DMS153 (cell line): ENCODE measurements at regions not wholly inside any gene's neighbourhood (a gene's known extent, or its start where the extent isn't known, plus 50 kb on each side); places are given as distances from the start of the nearest gene placed in this dataset.

Experiments
- DNase-seq: peaks from one replicate; lab custom pipeline; 2025; lab: John Stamatoyannopoulos, UW

DNA sequence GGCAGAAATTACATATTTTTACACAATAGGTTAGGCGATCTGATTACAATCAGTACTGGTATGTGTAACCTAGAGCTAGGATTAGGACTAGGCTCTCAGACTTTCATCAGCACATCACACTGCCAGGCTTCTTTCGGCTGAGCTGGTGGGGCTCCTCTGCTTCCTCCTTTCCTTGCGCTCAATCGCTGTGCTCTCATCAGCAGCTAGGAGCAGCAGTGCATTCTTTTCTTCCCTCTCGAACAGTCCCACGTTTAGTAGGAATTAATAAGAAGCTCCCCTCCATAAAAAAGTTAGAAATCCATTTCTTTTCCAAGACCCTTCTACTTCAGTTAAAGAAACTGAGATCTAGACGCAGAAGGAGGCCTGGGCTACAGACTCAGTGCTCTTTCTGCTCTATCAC, 350.4 kb downstream of the SPRY1 start:
- no peak for DNase-seq

DNA sequence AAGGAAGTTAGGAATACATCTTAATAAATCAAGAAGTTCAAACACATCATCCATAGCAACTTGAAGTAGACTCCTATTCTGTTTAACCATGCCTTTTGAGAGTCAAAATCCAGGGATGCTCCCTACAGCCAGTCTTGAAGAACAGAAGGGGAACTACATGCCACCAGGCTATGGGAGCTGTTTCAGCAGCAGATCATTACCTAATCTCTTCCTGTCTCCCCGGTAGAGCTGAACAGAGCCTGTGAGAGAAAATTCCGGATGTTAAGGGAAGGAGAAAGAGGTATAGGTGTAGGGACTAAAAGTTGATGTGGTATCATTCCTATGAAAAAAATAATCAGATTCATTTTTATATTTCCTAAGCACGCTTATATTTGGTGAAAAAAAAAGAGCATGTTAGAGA, 352.2 kb downstream of the SPRY1 start:
- no peak for DNase-seq

DNA sequence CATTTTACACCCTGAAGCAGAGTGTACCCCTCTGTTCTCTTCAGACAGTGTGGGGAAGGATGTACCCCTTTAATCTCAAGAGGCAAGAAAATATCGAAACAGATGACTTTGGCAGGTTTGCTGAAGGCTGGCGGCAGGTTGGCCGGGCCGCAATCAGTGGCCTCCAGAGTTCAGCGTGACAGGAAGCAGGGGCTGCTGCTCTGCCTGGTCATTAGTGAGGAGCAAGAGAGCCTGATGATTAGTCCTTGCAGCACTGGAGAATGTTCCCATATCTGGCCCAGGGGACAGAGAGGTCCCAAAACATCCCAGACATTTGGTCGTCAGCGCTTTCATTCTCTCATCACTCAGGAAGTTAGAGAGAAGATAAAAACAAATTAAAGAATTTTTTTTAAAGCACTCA, 352.8 kb downstream of the SPRY1 start:
- no peak for DNase-seq

DNA sequence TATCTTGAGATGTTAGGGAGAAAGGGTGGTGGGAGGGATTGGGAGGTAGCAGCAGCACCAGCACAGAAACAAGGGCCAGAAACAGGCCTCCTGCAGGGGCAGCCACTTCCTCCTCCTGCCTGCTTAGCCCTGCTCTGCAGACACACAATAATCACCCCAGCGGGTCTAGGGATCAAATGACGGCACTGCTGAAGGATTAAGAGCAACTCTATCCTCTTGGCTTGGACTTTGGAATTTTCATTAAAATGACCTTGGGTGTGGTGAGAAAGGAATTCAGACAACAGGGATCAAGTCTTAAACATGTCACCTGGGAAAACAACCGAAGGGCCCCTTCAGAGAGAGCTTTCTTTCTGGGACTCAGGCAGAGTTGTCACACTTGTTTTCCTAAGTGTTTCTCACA, 353.4 kb downstream of the SPRY1 start:
- no peak for DNase-seq

DNA sequence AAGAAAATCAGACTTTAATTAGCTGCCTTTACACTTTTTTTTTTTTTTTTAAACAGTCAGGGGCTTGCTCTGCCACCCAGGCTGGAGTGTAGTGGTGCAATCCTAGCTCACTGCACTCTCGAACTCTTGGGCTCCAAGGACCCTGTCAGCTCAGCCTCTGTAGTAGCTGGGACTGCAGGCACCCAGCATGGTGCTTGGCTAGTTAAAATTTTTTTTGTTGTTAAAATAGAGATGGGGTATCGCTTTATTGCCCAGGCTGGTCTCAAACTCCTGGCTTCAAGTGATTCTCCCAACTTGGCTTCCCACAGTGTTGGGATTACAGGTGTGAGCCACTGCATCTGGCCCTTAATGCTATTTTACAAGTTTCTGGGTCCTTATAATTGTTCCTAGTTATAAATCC, 359.1 kb downstream of the SPRY1 start:
- no peak for DNase-seq

DNA sequence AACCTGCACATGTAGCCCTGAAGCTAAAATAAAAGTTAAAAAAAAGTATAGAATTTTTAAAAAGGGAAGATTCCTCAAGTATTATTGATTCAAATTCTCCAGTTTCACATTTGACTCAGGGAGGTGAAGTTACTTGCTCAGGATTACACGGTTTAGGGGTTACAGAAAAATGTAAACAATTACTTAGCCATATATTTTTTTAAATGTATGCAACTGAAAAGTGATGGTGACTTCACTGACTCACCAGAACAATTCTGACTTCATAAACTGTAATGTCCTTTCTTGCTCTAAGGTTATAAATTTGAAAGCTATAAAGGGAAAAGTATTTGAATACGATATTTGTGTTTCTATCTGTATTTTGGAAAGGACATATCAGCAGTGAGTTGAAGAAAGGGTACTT, 371.2 kb downstream of the SPRY1 start:
- DNase-seq = no peak

DNA sequence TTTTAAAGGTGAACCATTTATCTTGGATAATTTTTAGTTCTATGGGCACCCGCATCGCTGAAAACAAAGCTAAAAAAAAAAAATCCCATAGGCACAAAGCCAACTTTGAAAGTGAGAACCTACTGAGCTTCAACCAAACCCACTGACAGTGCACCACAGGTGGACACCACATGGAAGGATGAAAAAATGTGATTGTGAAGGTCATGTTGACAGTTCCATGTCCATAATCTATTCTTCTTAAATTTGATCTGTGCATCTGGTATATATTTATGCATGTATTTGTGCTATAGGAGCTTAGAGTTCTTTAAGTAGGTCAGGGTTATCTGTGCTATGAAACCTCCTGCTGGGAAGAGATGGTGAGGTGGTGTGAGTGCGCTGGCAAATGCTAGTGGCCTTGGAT, 374.3 kb downstream of the SPRY1 start:
- no peak for DNase-seq

DNA sequence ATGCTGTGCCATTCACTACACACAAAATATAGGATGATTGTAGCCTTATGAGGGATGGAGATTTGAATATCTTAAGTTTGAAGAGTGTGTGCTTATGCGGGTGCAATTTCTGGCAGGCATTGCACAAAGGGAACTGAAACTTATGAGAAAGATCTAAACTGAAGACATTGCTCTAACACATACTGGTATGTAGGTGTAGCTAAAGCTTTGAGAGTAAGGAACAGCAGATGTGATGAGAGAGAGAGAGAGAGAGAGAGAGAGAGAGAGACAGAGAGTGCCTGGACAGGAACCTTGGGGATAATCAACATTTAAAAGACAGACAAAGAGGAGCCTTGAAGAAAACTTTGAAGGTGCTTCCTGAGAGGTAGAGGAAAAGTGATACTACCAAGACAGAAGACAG, 379.7 kb downstream of the SPRY1 start:
- DNase-seq = no peak

DNA sequence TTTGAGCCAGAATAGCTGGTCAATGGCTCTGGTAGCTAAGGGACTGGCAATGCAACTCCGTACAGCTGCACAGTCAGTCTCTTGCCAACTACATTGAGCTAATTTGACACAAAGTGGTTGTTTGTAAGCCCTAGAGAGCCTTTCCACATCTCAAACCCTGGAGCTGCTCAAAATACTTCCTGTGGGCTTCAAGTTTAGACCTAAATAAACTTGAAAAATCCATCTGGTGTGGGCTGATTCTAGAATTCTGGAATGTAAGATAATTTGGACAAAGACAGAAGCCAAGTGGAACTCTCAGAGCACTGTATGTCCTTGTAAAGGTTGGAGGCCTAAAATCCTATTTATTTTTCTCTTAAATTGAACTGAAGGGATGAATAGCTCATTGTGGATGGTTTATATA, 380.8 kb downstream of the SPRY1 start:
- no peak for DNase-seq

DNA sequence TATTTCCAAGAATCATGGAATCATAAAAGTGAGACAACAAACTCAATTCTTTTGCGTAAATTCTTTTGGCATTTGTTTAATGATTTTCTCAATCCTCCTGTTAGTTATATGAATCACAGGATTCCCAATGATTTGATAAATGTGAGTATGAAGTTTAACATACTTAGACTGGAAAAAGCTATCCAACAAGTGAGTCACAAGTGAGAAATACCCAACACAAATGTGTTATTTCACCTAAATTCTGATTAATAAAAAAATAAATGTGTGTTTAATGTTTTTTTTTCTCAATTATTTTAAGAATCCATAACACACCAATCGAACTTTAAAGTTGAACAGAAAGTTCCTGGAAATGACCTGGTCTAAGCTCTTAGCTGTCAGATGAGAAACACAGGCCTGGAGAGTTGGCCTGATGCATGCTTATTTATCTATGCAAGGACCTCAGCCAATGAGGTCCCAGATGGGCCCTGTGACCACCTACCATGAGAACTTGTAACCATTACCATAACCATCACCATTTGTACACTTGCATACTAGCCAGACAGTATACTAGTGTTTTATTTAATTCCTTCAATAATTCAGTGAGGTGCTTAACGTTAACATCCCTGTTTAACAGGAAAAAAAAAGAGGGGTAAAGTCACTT, 386.7 kb downstream of the SPRY1 start:
- no peak for DNase-seq

DNA sequence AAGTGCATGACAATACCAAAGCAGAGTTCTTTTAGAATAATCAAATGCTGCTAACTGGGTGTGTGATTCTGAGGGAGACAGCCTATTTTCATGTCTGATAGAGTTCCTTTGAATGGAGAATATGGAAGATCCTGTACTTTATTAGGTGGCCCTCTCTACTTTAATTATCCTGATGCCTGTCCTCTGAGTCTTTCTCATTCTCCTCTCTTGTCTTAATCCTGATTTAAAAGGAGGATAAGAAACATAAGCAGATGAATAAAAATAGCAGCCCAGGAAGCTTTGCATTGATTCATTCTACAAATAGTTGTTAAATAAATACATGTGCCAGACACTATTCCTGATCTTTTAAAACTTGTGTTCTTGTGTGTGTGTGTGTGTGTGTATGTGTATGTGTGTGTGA, 387.3 kb downstream of the SPRY1 start:
- DNase-seq = no peak

DNA sequence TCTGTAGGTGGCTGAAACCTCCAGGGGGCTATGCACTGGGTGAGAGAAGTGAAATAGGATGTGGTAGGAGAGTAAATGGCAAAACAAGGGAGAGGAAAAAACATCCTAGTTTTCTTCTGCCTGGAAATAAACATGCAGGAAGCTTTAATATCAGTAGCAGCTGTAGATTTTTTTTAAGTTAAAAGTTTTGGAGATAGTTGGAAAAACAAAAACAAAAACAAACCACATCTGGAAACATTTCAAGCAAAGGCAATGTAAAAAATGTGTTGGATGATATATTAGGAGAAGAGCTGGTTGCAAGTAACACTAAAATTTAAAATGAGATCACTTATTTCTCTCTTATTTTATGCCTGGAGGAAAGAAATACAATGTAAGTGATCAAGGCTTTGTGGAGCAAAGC, 388.0 kb downstream of the SPRY1 start:
- no peak for DNase-seq

DNA sequence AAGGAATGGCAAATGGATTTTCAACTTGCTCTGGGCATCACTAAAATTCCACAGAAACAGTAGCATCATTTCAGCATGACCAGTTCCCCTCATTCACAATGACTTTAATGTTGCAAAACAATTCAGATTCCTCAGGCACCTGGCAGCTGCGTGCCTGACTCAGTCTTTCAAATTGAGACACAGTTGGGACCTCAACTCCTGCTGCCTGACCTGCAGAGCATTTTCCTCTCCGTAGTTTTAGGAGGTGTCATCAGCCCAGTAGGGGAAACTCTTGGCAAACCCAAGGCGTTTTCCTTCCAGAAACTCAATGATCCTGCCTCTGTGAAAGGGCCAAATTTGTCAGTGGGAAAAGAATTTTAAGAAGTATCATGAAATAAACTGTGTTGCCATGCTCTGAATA, 388.9 kb downstream of the SPRY1 start:
- DNase-seq = no peak

DNA sequence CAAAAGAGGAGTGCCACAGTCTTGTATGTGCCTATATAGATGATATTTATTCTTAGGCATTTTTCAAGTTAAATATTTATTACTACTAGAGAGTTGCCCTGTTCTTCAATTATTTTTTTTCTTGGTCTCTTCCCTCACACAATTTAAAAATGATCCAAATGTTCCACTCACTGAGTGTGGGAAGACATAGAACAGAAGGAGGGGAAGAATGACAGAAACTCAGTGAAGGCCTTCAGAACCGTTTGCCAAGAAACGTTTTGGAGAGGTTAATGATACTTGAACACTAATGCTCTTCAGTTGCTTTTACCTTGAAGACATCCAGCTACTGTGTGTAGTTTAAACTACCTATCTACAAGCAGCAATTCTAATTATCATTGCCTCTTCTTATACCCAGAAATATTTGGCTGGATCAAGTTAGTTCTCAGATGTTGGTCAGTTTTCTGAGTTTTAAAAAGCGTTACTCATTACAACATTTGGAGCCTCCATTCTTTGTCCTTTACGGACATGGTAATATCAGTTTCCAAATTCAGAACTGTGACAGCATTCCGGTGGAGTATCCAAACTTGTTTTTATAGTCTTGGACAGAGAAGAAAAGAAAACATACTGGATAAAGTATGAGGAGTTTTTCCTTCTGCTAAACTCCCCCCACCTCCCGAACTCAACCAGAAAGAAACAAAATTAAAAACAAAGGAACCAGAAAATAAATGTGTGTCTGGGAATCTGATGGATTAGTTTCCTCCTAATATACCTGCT, 389.7 kb downstream of the SPRY1 start:
- DNase-seq = no peak

DNA sequence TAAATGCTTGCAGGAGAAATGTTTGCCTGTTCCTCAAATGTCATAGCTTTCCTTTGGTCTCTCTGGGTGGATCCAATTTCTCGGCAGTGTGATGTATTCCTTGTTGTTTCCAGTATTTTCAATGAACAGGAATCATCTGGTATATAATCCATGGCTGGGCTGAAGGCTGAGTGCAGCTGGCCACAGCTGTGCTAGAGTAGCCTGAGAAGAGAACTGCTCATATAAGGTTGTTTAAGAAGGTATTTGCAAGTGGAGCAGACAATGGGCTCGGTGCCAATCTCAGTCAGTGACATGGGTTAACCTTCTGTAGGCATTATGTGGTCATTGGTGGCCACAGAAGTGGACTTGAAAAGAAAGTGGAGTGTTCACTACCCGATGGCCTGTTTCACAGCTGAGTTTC, 390.3 kb downstream of the SPRY1 start:
- DNase-seq = no peak

DNA sequence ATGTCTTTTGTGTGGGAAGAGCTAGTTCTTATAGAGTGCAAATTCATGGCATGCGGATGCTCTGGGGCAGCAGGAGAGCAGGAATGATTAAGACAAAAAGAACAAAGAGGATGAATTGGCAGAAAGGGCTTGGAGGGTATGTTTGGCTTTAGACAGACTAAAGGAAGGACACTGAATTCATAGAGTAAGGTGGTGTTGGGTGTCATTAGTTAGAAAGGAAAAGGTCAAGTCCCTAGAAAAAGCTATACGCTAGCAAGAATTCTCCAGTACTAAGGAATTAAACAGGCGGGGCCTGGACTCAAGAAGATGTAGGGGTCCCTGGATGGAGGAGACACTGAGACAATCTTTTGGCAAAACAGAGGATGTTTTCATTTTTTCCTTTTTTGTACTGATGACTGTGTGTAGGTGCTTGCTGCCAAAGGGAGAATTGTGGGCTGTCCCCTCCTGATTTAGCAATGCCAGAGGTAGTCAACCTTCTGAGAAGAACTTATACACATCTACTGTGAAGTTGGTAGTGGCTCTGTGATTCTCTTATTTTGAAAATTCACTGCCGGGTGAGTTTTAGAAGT, 391.0 kb downstream of the SPRY1 start:
- DNase-seq = no peak

DNA sequence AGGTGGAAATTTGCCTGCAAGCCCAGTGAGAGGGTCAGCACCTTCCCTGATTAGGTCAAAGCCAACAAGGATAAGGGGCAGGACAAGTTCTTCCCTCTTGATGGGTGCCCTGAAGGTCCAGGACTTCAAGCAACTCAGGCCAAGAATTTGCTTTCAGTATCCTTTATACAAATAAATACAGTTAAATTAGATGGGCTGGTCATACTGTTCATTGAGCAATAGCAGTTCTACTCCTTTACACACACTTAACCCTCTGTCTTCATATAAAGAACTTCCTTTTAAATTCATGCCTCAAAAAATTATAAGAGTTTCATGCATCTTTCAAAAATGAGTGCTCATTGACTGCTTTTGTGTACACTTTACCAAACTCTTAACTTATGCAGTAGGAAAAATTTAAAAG, 392.0 kb downstream of the SPRY1 start:
- no peak for DNase-seq

DNA sequence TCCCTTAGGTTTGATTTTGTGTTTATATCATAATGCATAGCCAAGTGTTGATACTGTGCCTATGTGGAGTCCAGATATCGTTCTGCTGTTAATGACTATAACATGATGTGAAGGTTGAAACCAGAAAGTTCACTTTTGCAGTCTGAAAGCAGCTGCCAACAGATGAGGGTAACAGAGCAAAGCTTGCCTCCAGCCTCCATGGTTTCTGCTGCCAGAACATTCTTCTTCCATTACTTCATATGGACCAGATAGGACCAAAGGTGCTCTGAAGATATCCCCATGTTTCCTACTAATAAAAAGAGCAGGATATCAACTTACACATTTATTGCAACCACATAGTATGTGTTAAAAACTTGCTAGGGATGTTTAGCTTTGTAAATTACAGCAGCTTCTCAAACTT, 394.1 kb downstream of the SPRY1 start:
- no peak for DNase-seq

DNA sequence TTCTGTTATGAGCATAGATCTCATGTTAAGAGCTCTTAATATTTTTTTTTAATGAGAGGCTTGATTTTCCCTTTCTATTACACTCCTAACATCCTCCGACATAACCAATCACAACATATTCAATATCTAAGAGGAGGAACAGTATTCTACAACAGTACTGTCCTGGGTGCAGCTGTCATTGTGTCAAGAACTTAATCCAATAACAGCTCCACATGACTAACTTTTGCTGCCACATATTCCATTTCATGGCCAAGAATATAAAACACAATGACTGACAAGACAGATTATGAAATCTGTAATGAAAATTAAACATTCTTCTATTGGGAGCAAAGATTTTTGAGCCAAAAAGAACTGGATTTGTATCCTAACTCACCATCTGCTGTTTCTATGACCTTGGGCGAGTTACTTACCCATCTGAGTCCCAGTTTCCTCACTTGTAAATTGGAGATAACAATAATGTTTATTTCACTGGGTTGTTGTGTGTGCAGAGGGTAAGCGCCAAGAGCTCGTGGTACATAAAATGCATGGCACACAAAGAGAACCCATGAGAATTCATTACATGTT, 405.6 kb downstream of the SPRY1 start:
- DNase-seq = no peak

DNA sequence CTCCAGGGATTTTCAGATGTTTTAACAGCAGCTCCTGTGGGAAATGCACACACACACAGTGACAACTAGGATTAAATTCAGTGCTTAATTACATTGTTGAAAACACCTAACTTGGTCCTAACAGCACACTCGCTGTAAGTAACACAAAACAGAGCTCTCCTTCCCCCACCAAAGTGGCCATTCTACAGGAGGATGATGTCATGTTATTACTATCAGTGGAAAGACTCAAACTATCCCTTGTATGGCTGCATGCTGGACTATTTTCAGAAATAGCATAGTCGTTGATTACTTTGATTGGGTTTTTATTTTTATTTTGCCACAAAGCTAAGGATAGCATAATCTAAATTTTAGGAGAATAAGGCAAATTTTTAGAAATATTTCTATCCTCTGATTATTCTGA, 406.3 kb downstream of the SPRY1 start:
- DNase-seq = no peak

DNA sequence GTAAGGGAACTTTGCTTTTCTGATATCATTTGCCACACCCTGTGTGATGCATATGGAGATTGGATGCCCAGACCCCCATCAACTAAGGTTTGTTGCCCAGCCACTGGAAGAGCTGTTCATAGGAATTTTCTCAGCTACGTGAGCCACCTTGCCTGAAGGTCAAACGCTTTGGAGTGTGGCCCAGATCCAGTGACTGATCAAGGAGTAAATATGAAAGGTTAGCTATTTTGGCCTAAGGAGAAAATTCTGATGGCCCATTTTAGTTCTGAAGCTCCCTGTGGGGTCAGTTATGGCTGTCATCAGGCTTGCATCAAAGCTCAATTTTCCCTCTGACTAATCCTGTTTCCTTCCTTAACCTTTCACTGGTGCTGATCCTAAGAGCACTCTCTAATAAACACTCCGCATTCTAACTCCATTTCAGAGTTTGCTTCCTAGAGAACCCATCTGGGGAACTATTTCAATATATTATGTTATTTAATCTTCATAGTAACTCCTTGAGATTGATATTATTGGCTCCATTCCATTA, 407.7 kb downstream of the SPRY1 start:
- DNase-seq = no peak

DNA sequence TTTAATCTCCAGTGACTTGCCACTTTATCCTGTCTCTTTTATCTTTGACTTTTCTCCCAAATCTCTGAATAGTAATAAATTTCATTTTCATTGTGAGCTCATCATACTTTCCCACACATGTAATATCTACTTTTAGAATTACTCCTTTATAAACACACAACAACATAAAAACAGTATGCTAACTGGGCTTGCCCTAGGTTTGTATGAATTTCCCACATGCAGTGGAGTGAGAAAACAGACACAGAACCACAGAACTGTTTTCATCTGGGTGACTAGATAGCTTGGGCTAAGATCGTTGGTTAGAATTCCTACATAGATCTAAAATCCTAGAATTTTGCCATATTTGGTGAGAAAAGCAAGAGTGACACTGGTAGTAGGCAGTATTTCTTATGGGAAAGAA, 409.5 kb downstream of the SPRY1 start:
- DNase-seq = no peak

DNA sequence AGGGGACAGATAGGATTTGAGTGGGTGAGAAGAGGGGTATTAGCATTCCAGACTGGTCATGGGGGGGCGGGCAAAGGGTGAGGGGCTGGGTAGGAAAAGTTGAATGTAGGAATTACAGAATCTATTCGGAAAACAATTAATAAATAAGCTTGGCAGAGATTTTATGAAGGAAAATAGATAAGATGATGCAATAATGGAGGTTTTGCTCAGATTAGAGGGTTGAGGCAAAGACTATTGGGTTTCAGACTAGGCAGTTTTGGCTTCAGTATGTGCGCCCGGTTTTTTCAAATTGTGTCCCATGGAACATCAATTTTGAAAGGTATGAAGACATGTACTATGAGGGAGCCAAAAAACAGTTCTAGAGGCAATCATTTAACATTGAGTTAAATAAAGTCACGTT, 410.6 kb downstream of the SPRY1 start:
- DNase-seq = no peak
